ENCODE measurements at regions not wholly inside any gene's neighbourhood (a gene's known extent, or its start where the extent isn't known, plus 50 kb on each side); places are given as distances from the start of the nearest gene placed in this dataset.

DNA sequence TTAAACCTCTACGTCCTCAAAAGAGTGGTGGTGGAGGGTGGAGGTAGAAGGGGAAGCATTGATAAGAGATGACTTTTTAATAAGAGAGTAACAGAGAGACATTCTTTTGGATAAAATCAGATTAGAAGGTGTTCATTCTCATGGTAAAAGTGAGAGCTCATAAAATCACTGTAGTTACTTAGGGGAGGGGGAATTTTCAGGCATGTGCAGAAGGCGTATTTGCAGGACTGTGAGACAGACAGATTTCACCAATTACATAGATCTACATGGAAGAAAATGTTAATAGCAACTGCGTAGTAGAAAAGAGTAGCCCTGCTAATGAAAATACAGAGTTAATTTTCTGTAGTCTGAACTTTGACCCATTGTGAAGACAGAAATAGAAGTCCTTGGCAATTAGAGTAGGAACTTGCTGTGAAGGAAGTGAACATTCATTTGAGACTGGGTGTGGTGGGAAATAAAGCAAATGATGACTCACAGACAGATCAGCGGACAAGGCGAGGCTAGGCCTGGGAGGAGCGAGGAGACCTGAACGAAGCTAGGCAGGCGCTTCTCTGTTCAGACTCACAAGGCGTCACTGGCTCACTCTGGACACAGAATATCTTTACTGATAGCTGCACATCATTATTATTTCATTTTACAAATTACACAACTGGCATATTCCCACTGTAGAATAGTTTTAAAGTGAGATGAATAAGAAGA, 57.2 kb upstream of the FAM9C start:
- ATAC-seq = peak; percentile 99

DNA sequence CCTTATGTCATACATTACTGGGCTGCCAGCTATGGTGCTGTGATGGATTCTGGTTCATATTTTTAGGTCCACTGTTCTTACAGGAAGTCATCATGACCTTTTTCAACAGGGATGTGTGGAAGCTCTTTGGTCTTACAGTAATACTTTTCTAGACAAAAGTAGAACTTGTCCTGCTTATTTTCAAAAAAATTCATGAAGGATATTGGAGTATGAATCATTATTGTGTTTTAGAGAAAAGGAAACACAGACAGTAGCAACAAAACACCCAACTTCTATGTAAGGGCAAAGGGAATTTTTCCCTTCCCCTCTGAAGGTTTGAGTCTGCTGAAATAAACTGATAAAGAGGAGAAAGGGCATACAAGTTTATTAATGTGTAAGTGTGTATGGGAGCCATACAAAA, 54.7 kb upstream of the FAM9C start:
- no peak for ATAC-seq

DNA sequence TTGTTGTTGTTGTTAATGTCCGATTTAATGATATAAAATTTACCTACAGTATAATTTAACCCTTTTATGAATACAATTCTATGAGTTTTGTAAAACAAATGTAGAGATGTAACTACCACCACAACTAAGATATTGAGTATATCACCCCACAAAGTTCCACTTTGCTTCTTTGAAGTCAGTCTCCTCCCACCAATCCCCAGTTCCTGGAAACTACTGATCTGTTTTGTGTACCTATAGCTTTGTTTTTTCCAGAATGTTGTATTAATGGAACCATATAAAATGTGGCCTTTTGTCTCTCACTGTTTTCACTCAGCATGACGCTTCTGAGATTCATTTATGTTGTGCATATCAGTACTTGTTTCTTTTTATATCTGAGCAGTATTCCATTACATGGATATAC, 52.3 kb upstream of the FAM9C start:
- no peak for ATAC-seq

DNA sequence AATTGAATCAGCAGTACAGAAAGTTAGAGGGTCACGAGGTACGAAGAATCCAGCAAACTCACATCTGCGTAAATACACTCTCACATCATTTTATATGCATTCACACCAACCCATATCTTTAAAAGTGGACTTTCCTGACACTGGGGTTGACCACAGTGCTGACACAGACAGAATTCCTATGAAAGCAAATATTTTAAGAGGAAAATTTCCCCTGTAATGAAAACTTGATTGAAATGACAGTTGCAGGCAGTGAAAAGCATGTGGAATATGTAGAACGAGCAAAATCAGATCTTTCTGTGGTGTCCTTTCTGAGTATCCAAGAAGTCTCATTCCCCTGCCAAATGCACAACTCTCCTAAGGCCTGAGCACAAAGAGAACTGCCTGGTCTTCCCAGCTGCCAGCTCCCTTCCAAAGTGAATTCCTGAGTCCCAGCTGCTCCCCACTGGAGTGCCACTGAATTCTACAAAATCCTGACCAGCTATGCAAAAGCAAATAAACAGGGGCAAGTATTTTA, 50.5 kb upstream of the FAM9C start:
- ATAC-seq = no peak

DNA sequence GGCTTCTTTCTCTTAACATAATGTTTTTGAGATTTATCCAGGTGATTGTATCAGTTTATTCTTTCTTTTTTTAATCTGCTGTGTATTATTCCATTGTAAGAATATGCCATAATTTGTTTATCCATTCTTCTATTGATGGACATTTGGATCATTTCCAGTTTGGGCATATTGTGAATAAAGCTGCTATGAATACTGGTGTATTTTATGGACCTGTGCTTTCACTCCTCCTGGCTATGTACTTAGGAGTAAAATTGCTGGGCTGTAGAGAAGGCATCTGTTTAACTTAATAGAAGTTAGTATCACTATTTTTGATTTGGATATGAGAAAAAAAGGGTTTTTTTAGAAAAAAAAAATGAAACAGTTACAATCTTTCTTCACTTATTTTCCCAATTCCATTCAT, 50.0 kb upstream of the FAM9C start:
- ATAC-seq = no peak
